HEK293 (cell line): ENCODE measurements at regions not wholly inside any gene's neighbourhood (a gene's known extent, or its start where the extent isn't known, plus 50 kb on each side); places are given as distances from the start of the nearest gene placed in this dataset.

Experiments used
- CTCF ChIA-PET: fragments of 350-600 bp; formaldehyde crosslinking; extraction: SDS; loops from one replicate; lab custom pipeline; 2021; ENCODE audit warnings: antibody characterized with exemption; lab: Yijun Ruan, JAX
- POLR2A ChIA-PET: fragments of 300-600 bp; formaldehyde crosslinking; extraction: SDS; loops from one replicate; lab custom pipeline; 2020; ENCODE audit warnings: antibody characterized with exemption, inconsistent platforms; lab: Yijun Ruan, JAX
- H3K27ac ChIP-seq: fragments of 200-500 bp; sonication (Bioruptor generic); 2 replicates; pipeline ENCODE4 v1.5.1; 2014; ENCODE audit warnings: low read depth, low read length, control low read depth, inconsistent platforms; ENCODE audit errors: extremely low read depth
- H3K36me3 ChIP-seq, 2 experiments: fragments of 200-500 bp in 1 of 2; sonication (Bioruptor generic) in 1 of 2; 1 replicate in 1 of 2; 2 replicates in 1 of 2; pipeline ENCODE4 v1.5.1; 2014 to 2017; ENCODE audit warnings: inconsistent platforms in 2 of 2, low read length in 2 of 2; ENCODE audit not compliant: control insufficient read depth in 2 of 2, insufficient read depth in 1 of 2
- H3K4me1 ChIP-seq: fragments of 200-500 bp; sonication (Bioruptor generic); 2 replicates; pipeline ENCODE4 v1.5.1; 2014; ENCODE audit warnings: mild to moderate bottlenecking, low read length, inconsistent platforms; ENCODE audit not compliant: control insufficient read depth, insufficient read depth
- H3K4me3 ChIP-seq: 2 replicates; pipeline ENCODE4 v1.5.1; 2011; ENCODE audit warnings: low read depth, mild to moderate bottlenecking, control low read depth, low read length, moderate library complexity
- H3K9me3 ChIP-seq: fragments of 200-500 bp; sonication (Bioruptor generic); 2 replicates; pipeline ENCODE4 v1.5.1; 2014; ENCODE audit warnings: low read depth, low read length, inconsistent platforms; ENCODE audit not compliant: control insufficient read depth, insufficient read depth
- BCL6B ChIP-seq: fragments of 450-650 bp; formaldehyde crosslinking; IDR thresholded peaks from 2 replicates; pipeline ENCODE4 v1.5.1; 2017; ENCODE audit warnings: missing biosample characterization, missing genetic modification characterization
- IKZF3 ChIP-seq: fragments of 450-650 bp; IDR thresholded peaks from 2 replicates; pipeline ENCODE4 v1.5.0; 2018; ENCODE audit warnings: missing biosample characterization, mild to moderate bottlenecking, missing genetic modification characterization, moderate library complexity
- KLF8 ChIP-seq: fragments of 450-650 bp; formaldehyde crosslinking; IDR thresholded peaks from 2 replicates; pipeline ENCODE4 v1.5.1; 2016; ENCODE audit warnings: missing biosample characterization, missing genetic modification characterization
- REST ChIP-seq: fragments of 450-650 bp; formaldehyde crosslinking; IDR thresholded peaks from 2 replicates; pipeline ENCODE4 v1.5.1; 2016; ENCODE audit warnings: missing biosample characterization, missing genetic modification characterization
- SALL2 ChIP-seq: fragments of 450-650 bp; formaldehyde crosslinking; IDR thresholded peaks from 2 replicates; pipeline ENCODE4 v1.5.0; 2017; ENCODE audit warnings: missing biosample characterization, mild to moderate bottlenecking, missing genetic modification characterization, borderline replicate concordance
- SCRT2 ChIP-seq: fragments of 450-650 bp; formaldehyde crosslinking; IDR thresholded peaks from 2 replicates; pipeline ENCODE4 v1.5.1; 2016; ENCODE audit warnings: missing biosample characterization, missing genetic modification characterization
- YY1 ChIP-seq: fragments of 450-650 bp; formaldehyde crosslinking; IDR thresholded peaks from 2 replicates; pipeline ENCODE4 v1.5.1; 2018; ENCODE audit warnings: missing biosample characterization, missing genetic modification characterization
- ZBTB8A ChIP-seq: fragments of 450-650 bp; formaldehyde crosslinking; IDR thresholded peaks from 2 replicates; pipeline ENCODE4 v1.5.1; 2016; ENCODE audit warnings: missing biosample characterization, missing genetic modification characterization
- ZNF155 ChIP-seq: fragments of 450-650 bp; formaldehyde crosslinking; IDR thresholded peaks from 2 replicates; pipeline ENCODE4 v1.5.1; 2016; ENCODE audit warnings: missing biosample characterization, missing genetic modification characterization
- ZNF184 ChIP-seq: fragments of 450-650 bp; IDR thresholded peaks from 2 replicates; pipeline ENCODE4 v1.5.1; 2018; ENCODE audit warnings: missing biosample characterization, mild to moderate bottlenecking, missing genetic modification characterization
- ZNF19 ChIP-seq: fragments of 450-650 bp; formaldehyde crosslinking; IDR thresholded peaks from 2 replicates; pipeline ENCODE4; 2016; ENCODE audit warnings: missing biosample characterization, missing genetic modification characterization, low read depth
- ZNF202 ChIP-seq: fragments of 450-650 bp; formaldehyde crosslinking; IDR thresholded peaks from 2 replicates; pipeline ENCODE4 v1.5.1; 2016; ENCODE audit warnings: missing biosample characterization, missing genetic modification characterization, borderline replicate concordance
- ZNF274 ChIP-seq, 2 experiments: fragments of 200-500 bp in 1 of 2; fragments of 450-650 bp in 1 of 2; sonication (Bioruptor generic) in 1 of 2; formaldehyde crosslinking in 1 of 2; IDR thresholded peaks; 2 replicates each; pipeline versions ENCODE4 v1.5.1 to v1.6.1; 2014 to 2016; ENCODE audit warnings: borderline replicate concordance in 1 of 2, inconsistent platforms in 1 of 2, low read length in 1 of 2, missing biosample characterization in 1 of 2, missing genetic modification characterization in 1 of 2
- ZNF280D ChIP-seq: fragments of 450-650 bp; formaldehyde crosslinking; IDR thresholded peaks from 2 replicates; pipeline ENCODE4 v1.5.1; 2016; ENCODE audit warnings: missing biosample characterization, missing genetic modification characterization
- ZNF292 ChIP-seq: fragments of 450-650 bp; formaldehyde crosslinking; IDR thresholded peaks from 2 replicates; pipeline ENCODE4 v1.5.1; 2016; ENCODE audit warnings: low read depth, missing biosample characterization, missing genetic modification characterization, borderline replicate concordance
- ZNF510 ChIP-seq: fragments of 450-650 bp; formaldehyde crosslinking; IDR thresholded peaks from 2 replicates; pipeline ENCODE4 v1.5.1; 2018; ENCODE audit warnings: mild to moderate bottlenecking, missing genetic modification characterization, missing biosample characterization; ENCODE audit not compliant: insufficient replicate concordance
- ZNF549 ChIP-seq: fragments of 450-650 bp; IDR thresholded peaks from 2 replicates; pipeline ENCODE4 v1.5.1; 2018; ENCODE audit warnings: missing biosample characterization, missing genetic modification characterization, mild to moderate bottlenecking, inconsistent platforms, moderate library complexity
- ZNF555 ChIP-seq: fragments of 450-650 bp; formaldehyde crosslinking; conservative IDR thresholded peaks from 2 replicates; pipeline ENCODE4 v1.5.1; 2017; ENCODE audit warnings: missing biosample characterization, mild to moderate bottlenecking, missing genetic modification characterization, inconsistent platforms
- ZNF558 ChIP-seq: fragments of 450-650 bp; formaldehyde crosslinking; IDR thresholded peaks from 2 replicates; pipeline ENCODE4 v1.5.1; 2016; ENCODE audit warnings: missing biosample characterization, missing genetic modification characterization
- ZNF561 ChIP-seq: fragments of 450-650 bp; IDR thresholded peaks from 2 replicates; pipeline ENCODE4 v1.5.1; 2018; ENCODE audit warnings: missing biosample characterization, missing genetic modification characterization, borderline replicate concordance
- ZNF610 ChIP-seq: fragments of 450-650 bp; formaldehyde crosslinking; IDR thresholded peaks from 2 replicates; pipeline ENCODE4 v1.5.1; 2016; ENCODE audit warnings: missing biosample characterization, missing genetic modification characterization, borderline replicate concordance
- ZNF623 ChIP-seq: fragments of 450-650 bp; formaldehyde crosslinking; IDR thresholded peaks from 2 replicates; pipeline ENCODE4 v1.5.1; 2016; ENCODE audit warnings: missing biosample characterization, missing genetic modification characterization
- ZNF701 ChIP-seq: fragments of 450-650 bp; formaldehyde crosslinking; IDR thresholded peaks from 2 replicates; pipeline ENCODE4 v1.5.1; 2016; ENCODE audit warnings: missing biosample characterization, missing genetic modification characterization
- ZNF768 ChIP-seq: fragments of 450-650 bp; formaldehyde crosslinking; IDR thresholded peaks from 2 replicates; pipeline ENCODE4 v1.5.1; 2018; ENCODE audit warnings: missing biosample characterization, mild to moderate bottlenecking, missing genetic modification characterization
- TF ChIP-seq, protein P1 (sequence below): fragments of 450-650 bp; formaldehyde crosslinking; IDR thresholded peaks from 2 replicates; pipeline ENCODE4 v1.5.1; 2017; ENCODE audit warnings: missing biosample characterization, mild to moderate bottlenecking, missing genetic modification characterization, moderate library complexity

DNA sequence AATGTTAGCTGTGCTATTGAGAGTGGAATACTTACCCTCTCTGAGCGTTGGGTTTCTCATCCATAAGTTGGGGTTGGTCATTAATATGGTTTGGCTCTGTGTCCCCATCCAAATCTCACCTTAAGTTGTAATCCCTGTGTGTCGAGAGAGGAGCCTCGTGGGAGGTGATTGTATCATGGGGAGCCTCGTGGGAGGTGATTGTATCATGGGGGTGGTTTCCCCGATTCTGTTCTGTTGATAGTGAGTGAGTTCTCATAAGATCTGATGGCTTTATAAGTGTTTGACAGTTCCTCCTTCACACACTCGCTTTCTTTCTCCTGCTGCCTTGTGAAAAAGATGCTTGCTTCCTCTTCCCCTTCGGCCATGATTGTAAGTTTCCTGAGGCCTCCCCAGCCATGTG lies 391.1 kb downstream of the FAM133A start (continued):
- TF ChIP-seq, protein P1, sequence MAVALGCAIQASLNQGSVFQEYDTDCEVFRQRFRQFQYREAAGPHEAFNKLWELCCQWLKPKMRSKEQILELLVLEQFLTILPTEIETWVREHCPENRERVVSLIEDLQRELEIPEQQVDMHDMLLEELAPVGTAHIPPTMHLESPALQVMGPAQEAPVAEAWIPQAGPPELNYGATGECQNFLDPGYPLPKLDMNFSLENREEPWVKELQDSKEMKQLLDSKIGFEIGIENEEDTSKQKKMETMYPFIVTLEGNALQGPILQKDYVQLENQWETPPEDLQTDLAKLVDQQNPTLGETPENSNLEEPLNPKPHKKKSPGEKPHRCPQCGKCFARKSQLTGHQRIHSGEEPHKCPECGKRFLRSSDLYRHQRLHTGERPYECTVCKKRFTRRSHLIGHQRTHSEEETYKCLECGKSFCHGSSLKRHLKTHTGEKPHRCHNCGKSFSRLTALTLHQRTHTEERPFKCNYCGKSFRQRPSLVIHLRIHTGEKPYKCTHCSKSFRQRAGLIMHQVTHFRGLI (tag by site-specific recombination) = no peak
- TF ChIP-seq ZNF561 (tag by site-specific recombination) (no peak), ZNF202 (no peak), YY1 (tag by site-specific recombination) (no peak), SCRT2 (tag by site-specific recombination) (no peak), ZNF19 (no peak), ZNF555 (tag by site-specific recombination) (no peak)

DNA sequence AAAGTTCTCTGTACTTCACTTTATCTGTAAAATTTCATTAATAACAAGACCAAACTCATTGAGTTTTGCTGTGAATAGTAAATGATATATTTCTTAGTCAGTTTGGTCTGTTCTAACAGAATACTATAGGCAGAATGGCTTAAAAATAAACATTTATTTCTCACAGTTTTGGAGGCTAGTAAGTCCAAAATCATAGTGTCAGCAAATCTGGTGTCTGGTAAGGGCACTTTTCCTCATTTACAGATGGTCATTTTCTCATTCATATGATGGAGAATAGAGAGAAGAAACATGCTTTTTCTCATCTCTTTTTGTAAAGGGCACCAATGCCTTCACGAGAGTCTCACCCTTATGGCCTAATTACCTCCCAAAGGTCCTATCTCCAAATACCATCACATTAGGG lies 415.1 kb downstream of the FAM133A start:
- Histone ChIP-seq H3K4me1 (no peaks in the 10 kb centered on the region), H3K27ac (no peak overlapping the region), H3K36me3 (no peaks in the 10 kb centered on the region)
- CTCF ChIA-PET = no interaction called here
- TF ChIP-seq ZNF510 (tag by site-specific recombination) (no peak), ZNF768 (tag by site-specific recombination) (no peak), ZNF558 (tag by site-specific recombination) (no peak), KLF8 (tag by site-specific recombination) (no peak), IKZF3 (tag by site-specific recombination) (no peak), ZNF274 (IDR thresholded peaks at IDR 0.05; ENCODE audit: low read length) (no peak), ZNF274 (tag by site-specific recombination; IDR thresholded peaks at IDR 0.05; ENCODE audit: borderline replicate concordance) (no peak)
- TF ChIP-seq, all 188 proteins: peak for 0
- POLR2A ChIA-PET = no interaction called here
- Histone ChIP-seq H3K4me3 (no peak overlapping the region), H3K9me3 (no peaks in the 10 kb centered on the region)

DNA sequence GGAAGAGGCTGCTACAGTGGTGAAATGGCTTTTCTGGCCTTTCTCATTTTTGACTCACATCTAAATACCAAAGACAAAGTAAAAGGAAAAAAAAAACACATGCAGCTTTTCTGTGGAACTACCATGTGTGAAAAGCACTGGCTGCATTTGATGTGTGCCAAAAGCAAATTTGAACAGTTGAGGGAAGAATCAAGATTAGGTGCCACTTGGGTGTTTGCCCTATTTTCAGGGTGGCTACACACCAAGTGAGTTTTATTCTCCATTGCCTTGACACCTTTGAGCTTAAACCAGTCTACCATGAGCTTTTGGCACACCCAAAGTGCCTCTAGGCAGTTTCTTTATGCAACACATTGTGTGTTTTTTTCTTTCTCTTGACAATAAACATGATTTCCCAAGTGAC lies 423.9 kb downstream of the FAM133A start:
- Histone ChIP-seq H3K27ac (no peak overlapping the region), H3K4me1 (no peaks in the 10 kb centered on the region), H3K36me3 (no peaks in the 10 kb centered on the region), H3K9me3 (no peaks in the 10 kb centered on the region), H3K4me3 (no peak overlapping the region)
- ChIA-PET CTCF (no interaction called here), POLR2A (no interaction called here)
- no peak for TF ChIP-seq ZBTB8A (tag by site-specific recombination)
- no peak for TF ChIP-seq ZNF555 (tag by site-specific recombination)
- TF ChIP-seq ZNF184 (tag by site-specific recombination) = no peak
- no peak for TF ChIP-seq YY1 (tag by site-specific recombination)
- no peak for TF ChIP-seq SALL2
- TF ChIP-seq REST (tag by site-specific recombination) = no peak
- no peak for TF ChIP-seq ZNF280D (tag by site-specific recombination)
- no peak for TF ChIP-seq ZNF549 (tag by site-specific recombination)
- TF ChIP-seq ZNF292 (tag by site-specific recombination) = no peak
- TF ChIP-seq ZNF155 (tag by site-specific recombination) = no peak
- TF ChIP-seq BCL6B (tag by site-specific recombination) = no peak
- TF ChIP-seq ZNF701 = no peak
- TF ChIP-seq ZNF623 (tag by site-specific recombination) = no peak
- no peak for TF ChIP-seq ZNF610 (tag by site-specific recombination)
- no peak for TF ChIP-seq ZNF19
